ENCODE measurements at regions not wholly inside any gene's neighbourhood (a gene's known extent, or its start where the extent isn't known, plus 50 kb on each side); places are given as distances from the start of the nearest gene placed in this dataset.

DNA sequence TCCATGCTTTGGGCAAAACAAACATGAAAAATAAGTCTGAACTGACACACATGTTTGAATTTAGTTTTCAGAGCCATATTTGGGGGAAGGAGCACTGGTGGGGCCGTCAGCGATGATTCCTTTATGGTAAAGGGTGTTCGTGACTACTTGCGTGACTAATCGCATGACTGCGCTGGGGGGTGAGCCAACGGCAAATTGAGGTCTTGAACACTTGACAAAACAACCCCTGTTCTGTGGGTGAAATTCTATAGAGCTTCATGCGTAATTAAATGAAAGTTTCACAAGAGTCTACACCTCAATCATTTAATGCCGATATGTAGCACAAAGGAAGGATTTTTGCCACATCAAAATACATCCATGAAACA lies 127.5 kb upstream of the CYP1B1 start:
- DNase-seq (ENCODE audit: low read depth in 2 of 2): no peak

- no peak for DNase-seq (ENCODE audit: low read depth in 2 of 2)
Measured at GRCh38 chr2:38202713-38203445, 126.9 kb upstream of the CYP1B1 start.

DNA sequence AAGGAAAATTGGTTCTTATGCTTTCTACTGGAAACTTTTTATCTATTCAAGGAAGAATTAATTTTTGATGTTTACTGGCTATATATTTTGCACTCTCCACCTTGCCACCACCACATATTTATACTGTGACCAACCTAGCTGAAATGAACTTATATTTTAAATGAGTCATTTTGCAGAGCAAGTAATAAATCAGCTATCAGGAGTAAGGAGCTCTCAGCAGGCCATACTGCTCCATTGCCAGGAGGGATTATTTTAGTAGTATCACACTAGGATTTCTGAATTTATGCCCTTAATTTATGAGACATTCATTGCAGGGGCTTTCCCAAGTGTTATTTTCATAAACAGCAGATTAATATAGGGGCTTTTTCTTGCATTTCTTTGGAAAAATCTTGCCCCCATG lies 125.8 kb upstream of the CYP1B1 start:
- no peak for DNase-seq (ENCODE audit: low read depth in 2 of 2)

GRCh38 chr2:38200598-38200997 lies 124.6 kb upstream of the CYP1B1 start:
- DNase-seq (ENCODE audit: low read depth in 2 of 2): no peak

DNA sequence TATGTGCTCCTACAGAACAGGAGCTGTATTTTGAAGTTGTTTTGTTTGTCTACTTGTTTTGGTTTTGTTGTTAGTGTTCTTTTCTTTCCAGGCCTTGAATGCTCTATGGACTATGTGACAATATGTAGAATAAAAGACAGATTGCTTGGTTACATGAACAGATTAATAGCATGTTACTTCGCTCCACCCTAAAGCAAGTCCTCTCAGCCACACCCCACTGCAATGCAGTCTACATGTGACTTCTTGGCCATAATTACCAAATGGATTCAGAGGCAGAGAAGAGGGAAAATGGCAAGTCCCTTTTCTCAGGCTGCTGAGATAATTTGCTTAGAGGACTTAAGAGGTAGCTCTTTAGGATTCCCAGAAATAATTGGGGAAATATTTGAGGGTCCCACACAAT lies 123.2 kb upstream of the CYP1B1 start:
- no peak for DNase-seq (ENCODE audit: low read depth in 2 of 2)

GRCh38 chr2:38194751-38195150 lies 118.8 kb upstream of the CYP1B1 start:
- no peak for DNase-seq (ENCODE audit: low read depth in 2 of 2)

DNA sequence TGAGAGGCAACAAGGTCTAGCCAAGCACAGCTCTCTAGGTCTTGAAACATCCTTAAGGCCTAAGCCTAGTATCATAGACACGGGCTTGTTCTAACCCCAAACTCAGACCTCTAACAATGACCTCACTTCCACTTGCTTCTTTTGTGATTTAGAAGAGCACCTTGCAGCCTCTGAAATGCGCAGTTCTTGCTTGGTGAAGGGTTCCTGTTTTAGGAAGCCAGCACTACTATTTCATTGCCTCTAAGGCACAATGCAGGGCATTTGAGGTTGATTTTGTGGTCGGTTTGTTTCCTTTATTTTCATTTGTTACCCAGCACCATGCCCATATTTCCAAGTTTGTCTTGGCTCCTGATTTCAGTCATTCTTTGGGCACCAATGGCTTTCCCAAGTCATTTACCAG lies 117.0 kb upstream of the CYP1B1 start:
- DNase-seq (ENCODE audit: low read depth in 2 of 2): no peak

DNA sequence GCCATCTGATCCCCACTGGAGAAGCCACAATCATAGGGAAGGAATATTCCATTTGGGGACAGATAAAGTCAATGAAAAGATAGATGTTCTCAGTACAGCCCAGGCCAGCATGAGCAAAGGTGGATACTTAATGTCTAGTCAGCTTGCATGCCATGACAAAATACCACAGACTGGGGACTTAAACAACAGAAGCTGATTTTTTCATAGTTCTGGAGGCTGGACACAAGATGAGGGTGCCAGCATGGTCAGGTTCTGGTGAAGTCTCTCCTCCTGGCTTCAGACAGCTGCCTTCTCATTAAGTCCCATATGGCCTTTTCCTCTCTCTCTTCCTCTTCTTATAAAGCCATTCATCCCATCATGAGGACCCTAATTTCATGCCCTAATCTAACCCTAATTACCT lies 116.1 kb upstream of the CYP1B1 start:
- no peak for DNase-seq (ENCODE audit: low read depth in 2 of 2)

GRCh38 chr2:38191516-38191915 lies 115.6 kb upstream of the CYP1B1 start:
- no peak for DNase-seq (ENCODE audit: low read depth in 2 of 2)

GRCh38 chr2:38190542-38191218 lies 114.7 kb upstream of the CYP1B1 start:
- DNase-seq (ENCODE audit: low read depth in 2 of 2): peak; percentile 91 to 93

GRCh38 chr2:38187541-38188011 lies 111.6 kb upstream of the CYP1B1 start:
- DNase-seq (ENCODE audit: low read depth in 2 of 2): no peak

GRCh38 chr2:38185012-38185491 lies 109.1 kb upstream of the CYP1B1 start:
- DNase-seq (ENCODE audit: low read depth in 2 of 2): no peak

GRCh38 chr2:38182492-38183003 lies 106.6 kb upstream of the CYP1B1 start:
- no peak for DNase-seq (ENCODE audit: low read depth in 2 of 2)

DNA sequence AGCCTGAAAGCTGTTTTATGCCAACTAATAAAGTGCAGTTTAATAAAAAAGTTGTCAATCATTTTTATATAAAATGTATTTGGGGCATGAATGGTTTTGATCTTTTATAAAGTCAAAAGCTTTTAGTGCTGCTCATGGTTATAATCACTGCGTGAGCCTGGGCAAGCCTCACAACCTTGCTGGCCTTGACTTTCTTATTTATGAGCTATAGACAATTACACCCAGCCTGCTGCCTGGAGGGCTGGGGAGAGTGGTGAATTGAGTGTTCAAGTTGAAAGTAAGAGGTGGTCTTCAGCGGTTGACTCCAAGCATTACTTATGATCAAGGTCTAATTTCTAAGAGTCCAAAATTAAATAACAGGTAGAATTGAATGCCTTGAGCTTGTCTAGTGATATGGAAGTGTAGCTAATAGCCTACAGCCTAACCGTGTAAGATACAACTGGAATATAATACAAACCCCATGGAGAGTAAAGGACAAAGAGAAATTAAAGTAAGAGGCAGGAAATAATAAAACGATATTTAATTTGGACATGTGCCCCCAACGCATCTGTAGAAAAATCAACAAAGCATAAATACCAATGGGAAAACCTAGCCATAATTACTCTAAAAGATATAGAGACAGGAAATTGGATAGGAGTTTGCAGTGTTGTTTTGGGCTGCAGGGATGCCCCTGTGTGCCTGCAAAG lies 106.0 kb upstream of the CYP1B1 start:
- DNase-seq (ENCODE audit: low read depth in 2 of 2): no peak

DNA sequence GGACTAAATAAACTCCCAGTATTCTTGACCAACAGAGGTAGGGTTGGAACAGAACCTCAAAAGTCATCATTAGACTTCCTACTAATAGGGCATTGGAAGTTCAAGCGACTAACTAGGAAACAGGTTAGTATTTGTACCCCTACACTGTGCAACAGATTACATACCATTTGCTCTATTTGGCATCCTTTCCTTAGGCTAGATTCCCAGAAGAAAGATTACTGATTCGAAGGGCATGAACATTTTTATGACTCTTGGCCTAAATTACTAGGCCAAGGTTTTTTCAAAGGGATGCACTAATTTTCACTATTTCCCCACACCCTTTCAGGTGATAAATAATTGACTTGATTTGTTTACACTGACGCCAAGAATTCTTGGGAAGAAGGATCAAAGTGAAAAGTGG lies 104.8 kb upstream of the CYP1B1 start:
- no peak for DNase-seq (ENCODE audit: low read depth in 2 of 2)

GRCh38 chr2:38178556-38179419 lies 102.8 kb upstream of the CYP1B1 start:
- DNase-seq (ENCODE audit: low read depth in 2 of 2): peak in 1 of 2 experiments; percentile 54

- no peak for DNase-seq (ENCODE audit: low read depth in 2 of 2)
Measured at GRCh38 chr2:38178119-38178518, 102.2 kb upstream of the CYP1B1 start.

DNA sequence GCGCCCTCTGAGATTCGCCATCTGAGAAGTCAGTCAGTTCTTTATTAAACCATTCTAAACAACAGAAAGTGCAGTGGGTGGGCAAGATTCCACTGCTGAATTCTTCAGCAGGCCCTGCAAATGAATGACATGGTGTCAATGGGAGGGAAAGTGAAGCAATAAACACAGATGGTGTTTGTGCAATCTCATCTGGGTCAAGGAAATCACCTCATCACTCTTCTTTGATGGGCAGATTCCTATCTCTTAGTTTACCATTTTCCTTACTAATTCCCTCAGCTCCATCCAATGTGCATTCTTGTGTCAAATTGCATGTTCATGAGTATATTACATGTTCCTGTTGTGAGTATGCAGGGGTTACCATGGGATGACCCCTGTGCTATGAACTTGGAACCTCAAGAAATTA lies 100.7 kb upstream of the CYP1B1 start:
- peak; percentile 93 to 95 for DNase-seq (ENCODE audit: low read depth in 2 of 2)

- peak; percentile 98 to 99 for DNase-seq (ENCODE audit: low read depth in 2 of 2)
Measured at GRCh38 chr2:38174646-38175423, 98.9 kb upstream of the CYP1B1 start.

DNA sequence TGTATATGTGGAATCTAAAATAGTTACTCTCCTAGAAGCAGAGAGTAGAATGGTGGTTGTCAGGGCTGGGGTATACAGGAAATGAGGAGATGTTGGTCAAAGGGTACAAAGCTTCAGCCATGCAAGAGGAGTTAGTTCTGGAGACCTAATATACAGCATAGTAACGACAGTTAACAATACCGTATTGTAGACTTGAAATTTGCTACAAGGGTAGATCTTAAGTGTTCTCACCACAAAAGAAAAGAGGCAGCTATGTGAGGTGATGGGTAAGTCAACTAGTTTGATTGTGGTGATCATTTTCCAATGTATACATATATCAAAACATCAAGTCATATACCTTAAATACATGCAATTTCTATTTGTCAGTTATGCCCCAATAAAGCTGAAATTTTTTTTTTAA lies 98.2 kb upstream of the CYP1B1 start:
- DNase-seq (ENCODE audit: low read depth in 2 of 2): no peak

- DNase-seq (ENCODE audit: low read depth in 2 of 2): no peak
Measured at GRCh38 chr2:38173683-38174082, 97.7 kb upstream of the CYP1B1 start.

Measured in fibroblast of skin of left biceps (primary cell).